ENCODE measurements at regions not wholly inside any gene's neighbourhood (a gene's known extent, or its start where the extent isn't known, plus 50 kb on each side); places are given as distances from the start of the nearest gene placed in this dataset.

- TF ChIP-seq TSHZ2 (CRISPR knock-in tag; IDR thresholded peaks at IDR 0.05) (0 out of 2 replicates have a peak, but pooled peaks have one; percentile 23), ISL1 (CRISPR knock-in tag; IDR thresholded peaks at IDR 0.05) (peak; percentile 99), ARNTL (CRISPR knock-in tag; IDR thresholded peaks at IDR 0.05; ENCODE audit: borderline replicate concordance, low read depth) (no peak), PATZ1 (CRISPR knock-in tag; IDR thresholded peaks at IDR 0.05; ENCODE audit: borderline replicate concordance) (no peak; the same call in 1 of the 2 replicates), OSR1 (CRISPR knock-in tag; IDR thresholded peaks at IDR 0.05) (no peak)
- TF ChIP-seq, protein P1, sequence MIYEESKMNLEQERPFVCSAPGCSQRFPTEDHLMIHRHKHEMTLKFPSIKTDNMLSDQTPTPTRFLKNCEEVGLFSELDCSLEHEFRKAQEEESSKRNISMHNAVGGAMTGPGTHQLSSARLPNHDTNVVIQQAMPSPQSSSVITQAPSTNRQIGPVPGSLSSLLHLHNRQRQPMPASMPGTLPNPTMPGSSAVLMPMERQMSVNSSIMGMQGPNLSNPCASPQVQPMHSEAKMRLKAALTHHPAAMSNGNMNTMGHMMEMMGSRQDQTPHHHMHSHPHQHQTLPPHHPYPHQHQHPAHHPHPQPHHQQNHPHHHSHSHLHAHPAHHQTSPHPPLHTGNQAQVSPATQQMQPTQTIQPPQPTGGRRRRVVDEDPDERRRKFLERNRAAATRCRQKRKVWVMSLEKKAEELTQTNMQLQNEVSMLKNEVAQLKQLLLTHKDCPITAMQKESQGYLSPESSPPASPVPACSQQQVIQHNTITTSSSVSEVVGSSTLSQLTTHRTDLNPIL (CRISPR knock-in tag; IDR thresholded peaks at IDR 0.05; ENCODE audit: low read depth) = peak; percentile 80
Observed at GRCh38 chr4:129218897-129219296, 122.9 kb downstream of the C4orf33 start (continued).

- ATAC-seq = no peak
- TF ChIP-seq TCF4 (CRISPR knock-in tag; IDR thresholded peaks at IDR 0.05; ENCODE audit: borderline replicate concordance) (no peak), TOX (CRISPR knock-in tag; IDR thresholded peaks at IDR 0.05; ENCODE audit: borderline replicate concordance) (no peak), PPARA (CRISPR knock-in tag; IDR thresholded peaks at IDR 0.05; ENCODE audit: borderline replicate concordance) (no peak), SNAI2 (CRISPR knock-in tag; IDR thresholded peaks at IDR 0.05) (no peak), RARB (CRISPR knock-in tag; IDR thresholded peaks at IDR 0.05) (no peak)
Observed at GRCh38 chr4:129220254-129220653, 124.3 kb downstream of the C4orf33 start.

GRCh38 chr4:129223945-129224344, 128.0 kb downstream of the C4orf33 start:
- ATAC-seq = peak; percentile 89
- 0 out of 2 replicates have a peak, but pooled peaks have one; percentile 28 for TF ChIP-seq TOX (CRISPR knock-in tag; IDR thresholded peaks at IDR 0.05; ENCODE audit: borderline replicate concordance)
- peak; percentile 29; the same call in 1 of the 2 replicates for TF ChIP-seq TCF4 (CRISPR knock-in tag; IDR thresholded peaks at IDR 0.05; ENCODE audit: borderline replicate concordance)
- TF ChIP-seq TSHZ2 (CRISPR knock-in tag; IDR thresholded peaks at IDR 0.05) = no peak
- no peak for TF ChIP-seq ARNTL (CRISPR knock-in tag; IDR thresholded peaks at IDR 0.05; ENCODE audit: borderline replicate concordance, low read depth)
- no peak for TF ChIP-seq CSDC2 (CRISPR knock-in tag; IDR thresholded peaks at IDR 0.05)
- no peak for TF ChIP-seq SNAI2 (CRISPR knock-in tag; IDR thresholded peaks at IDR 0.05)
- TF ChIP-seq OSR1 (CRISPR knock-in tag; IDR thresholded peaks at IDR 0.05) = no peak
- TF ChIP-seq ZC3H10 (CRISPR knock-in tag; IDR thresholded peaks at IDR 0.05) = 0 out of 2 replicates have a peak, but pooled peaks have one; percentile 68
- TF ChIP-seq ISL1 (CRISPR knock-in tag; IDR thresholded peaks at IDR 0.05) = no peak

- TF ChIP-seq, protein P2, sequence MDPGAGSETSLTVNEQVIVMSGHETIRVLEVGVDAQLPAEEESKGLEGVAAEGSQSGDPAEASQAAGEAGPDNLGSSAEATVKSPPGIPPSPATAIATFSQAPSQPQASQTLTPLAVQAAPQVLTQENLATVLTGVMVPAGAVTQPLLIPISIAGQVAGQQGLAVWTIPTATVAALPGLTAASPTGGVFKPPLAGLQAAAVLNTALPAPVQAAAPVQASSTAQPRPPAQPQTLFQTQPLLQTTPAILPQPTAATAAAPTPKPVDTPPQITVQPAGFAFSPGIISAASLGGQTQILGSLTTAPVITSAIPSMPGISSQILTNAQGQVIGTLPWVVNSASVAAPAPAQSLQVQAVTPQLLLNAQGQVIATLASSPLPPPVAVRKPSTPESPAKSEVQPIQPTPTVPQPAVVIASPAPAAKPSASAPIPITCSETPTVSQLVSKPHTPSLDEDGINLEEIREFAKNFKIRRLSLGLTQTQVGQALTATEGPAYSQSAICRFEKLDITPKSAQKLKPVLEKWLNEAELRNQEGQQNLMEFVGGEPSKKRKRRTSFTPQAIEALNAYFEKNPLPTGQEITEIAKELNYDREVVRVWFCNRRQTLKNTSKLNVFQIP (CRISPR knock-in tag; IDR thresholded peaks at IDR 0.05; ENCODE audit: borderline replicate concordance, low read depth) = no peak
- TF ChIP-seq, protein P1 (CRISPR knock-in tag; IDR thresholded peaks at IDR 0.05; ENCODE audit: low read depth) = no peak
Observed at GRCh38 chr4:129230846-129231245, 134.9 kb downstream of the C4orf33 start.

More at GRCh38 chr4:129230846-129231245, 134.9 kb downstream of the C4orf33 start:
- no peak for ATAC-seq
